ENCODE measurements at regions not wholly inside any gene's neighbourhood (a gene's known extent, or its start where the extent isn't known, plus 50 kb on each side); places are given as distances from the start of the nearest gene placed in this dataset.

- TF ChIP-seq TSHZ1 (tag by site-specific recombination; IDR thresholded peaks at IDR 0.05; ENCODE audit: borderline replicate concordance), result no peak
- no peak for TF ChIP-seq ZFP69B (tag by site-specific recombination; IDR thresholded peaks at IDR 0.05)
- no peak for TF ChIP-seq ZIC2 (tag by site-specific recombination; IDR thresholded peaks at IDR 0.05)
- no peak for TF ChIP-seq SCRT2 (tag by site-specific recombination; IDR thresholded peaks at IDR 0.05)
- TF ChIP-seq KLF7 (tag by site-specific recombination; IDR thresholded peaks at IDR 0.05; ENCODE audit: borderline replicate concordance), result no peak
- TF ChIP-seq ZBTB20 (tag by site-specific recombination; IDR thresholded peaks at IDR 0.05), result no peak
- no peak for TF ChIP-seq REST (tag by site-specific recombination; IDR thresholded peaks at IDR 0.05)
- no peak for TF ChIP-seq PRDM1 (tag by site-specific recombination; IDR thresholded peaks at IDR 0.05)
- no peak for TF ChIP-seq ZNF423 (tag by site-specific recombination; IDR thresholded peaks at IDR 0.05)
- no peak for TF ChIP-seq ZNF473 (tag by site-specific recombination; IDR thresholded peaks at IDR 0.05)
- TF ChIP-seq INSM2 (tag by site-specific recombination; IDR thresholded peaks at IDR 0.05), result no peak
- TF ChIP-seq GLIS2 (tag by site-specific recombination; IDR thresholded peaks at IDR 0.05), result peak; percentile 72
- TF ChIP-seq ZNF571 (tag by site-specific recombination; IDR thresholded peaks at IDR 0.05), result no peak
- TF ChIP-seq ZNF18 (tag by site-specific recombination; IDR thresholded peaks at IDR 0.05), result peak; percentile 98
- TF ChIP-seq ZNF23 (tag by site-specific recombination; IDR thresholded peaks at IDR 0.05; ENCODE audit: borderline replicate concordance), result no peak
- TF ChIP-seq MEIS1 (CRISPR knock-in tag; IDR thresholded peaks at IDR 0.05; ENCODE audit: borderline replicate concordance), result no peak
- TF ChIP-seq ELK4 (IDR thresholded peaks at IDR 0.05; ENCODE audit: borderline replicate concordance, low read depth, low read length), result no peak
- no peak for TF ChIP-seq ZBTB7A (tag by site-specific recombination; IDR thresholded peaks at IDR 0.05; ENCODE audit: low read depth)
- no peak for TF ChIP-seq ZNF558 (tag by site-specific recombination; IDR thresholded peaks at IDR 0.05)
- TF ChIP-seq ZNF555 (tag by site-specific recombination; conservative IDR thresholded peaks at IDR 0.05), result no peak
- no peak for TF ChIP-seq ZBTB44 (tag by site-specific recombination; IDR thresholded peaks at IDR 0.05)
- no peak for TF ChIP-seq ZNF169 (tag by site-specific recombination; IDR thresholded peaks at IDR 0.05)
- no peak for TF ChIP-seq ZNF433 (tag by site-specific recombination; IDR thresholded peaks at IDR 0.05; ENCODE audit: low read depth)
- peak; percentile 84 for TF ChIP-seq ZNF335 (tag by site-specific recombination; conservative IDR thresholded peaks at IDR 0.05)
- no peak for TF ChIP-seq ZNF211 (tag by site-specific recombination; IDR thresholded peaks at IDR 0.05; ENCODE audit: low read depth)
- TF ChIP-seq ZXDB (tag by site-specific recombination; IDR thresholded peaks at IDR 0.05), result peak; percentile 37
- TF ChIP-seq ZNF16 (tag by site-specific recombination; IDR thresholded peaks at IDR 0.05; ENCODE audit: low read depth), result no peak
- TF ChIP-seq ZNF155 (tag by site-specific recombination; IDR thresholded peaks at IDR 0.05), result no peak
These were observed 98.4 kb downstream of the ZNF674 start (continued) for GRCh38 chrX:46446727-46447378.

Data from HEK293 (cell line).